SU-DHL-6 (cell line): ENCODE measurements at regions not wholly inside any gene's neighbourhood (a gene's known extent, or its start where the extent isn't known, plus 50 kb on each side); places are given as distances from the start of the nearest gene placed in this dataset.

Experiments used
- CTCF ChIP-seq: fragments of 200-600 bp; sonication (generic); IDR thresholded peaks from one replicate; pipeline ENCODE4 v1.5.1; 2017; ENCODE audit warnings: antibody characterized with exemption, mild to moderate bottlenecking, low read length, moderate library complexity; ENCODE audit not compliant: insufficient read depth, poor library complexity, severe bottlenecking
- EZH2phosphoT487 ChIP-seq: fragments of 200-600 bp; sonication (generic), shearing (Covaris generic); conservative IDR thresholded peaks from 2 replicates; pipeline ENCODE4 v1.6.1; 2018; ENCODE audit warnings: mild to moderate bottlenecking, antibody characterized with exemption, low read length, moderate library complexity, mixed read lengths

- TF ChIP-seq CTCF, result no peak
- TF ChIP-seq EZH2phosphoT487, result no peak
Measured at GRCh38 chr2:198525211-198525969, 721.0 kb downstream of the PLCL1 start.
